ENCODE measurements at regions not wholly inside any gene's neighbourhood (a gene's known extent, or its start where the extent isn't known, plus 50 kb on each side); places are given as distances from the start of the nearest gene placed in this dataset.

GRCh38 chr9:71632776-71633175, 135.5 kb downstream of the CEMIP2 start:
- DNase-seq (ENCODE audit: low spot score), result no peak
- H3K36me3 Mint-ChIP-seq, result no peaks in the 10 kb centered on the region
- Histone ChIP-seq H3K4me2 (no peak overlapping the region), H2AFZ (replicated peaks) (no peak overlapping the region), H4K20me1 (ENCODE audit: low read depth) (no peaks in the 10 kb centered on the region), H3K4me1 (peaks cover 11% of the 10 kb centered on the region), H3K9me3 (ENCODE audit: low read depth) (no peaks in the 10 kb centered on the region), H3K4me3 (no peak overlapping the region), H3F3A (ENCODE audit: low read depth) (no peaks in the 10 kb centered on the region), H3K36me3 (no peaks in the 10 kb centered on the region), H3K9ac (no peak overlapping the region), H3K27me3 (no peaks in the 10 kb centered on the region), H3K27ac (no peak overlapping the region), H3K79me2 (ENCODE audit: low read depth) (no peaks in the 10 kb centered on the region)
- H3K27me3 Mint-ChIP-seq (ENCODE audit: insufficient read depth, low read depth), result no peaks in the 10 kb centered on the region
- TF ChIP-seq CTCF (IDR thresholded peaks at IDR 0.05), result no peak
- TF ChIP-seq EZH2phosphoT487 (IDR thresholded peaks at IDR 0.05), result no peak
- no peak for TF ChIP-seq EZH2 (IDR thresholded peaks at IDR 0.05)
- no peak overlapping the region for H3K4me3 Mint-ChIP-seq
- no peaks in the 10 kb centered on the region for H3K4me1 Mint-ChIP-seq
- H3K9me3 Mint-ChIP-seq, result no peaks in the 10 kb centered on the region
- H3K27ac Mint-ChIP-seq, result no peak overlapping the region

- no peak overlapping the region for H3K4me3 Mint-ChIP-seq
- H2AFZ ChIP-seq (replicated peaks), result peak overlapping the region; percentile 14
- no peak for TF ChIP-seq EZH2 (IDR thresholded peaks at IDR 0.05)
- TF ChIP-seq EZH2phosphoT487 (IDR thresholded peaks at IDR 0.05), result no peak
- no peak for TF ChIP-seq CTCF (IDR thresholded peaks at IDR 0.05)
Observed at GRCh38 chr9:71630377-71630995, 137.8 kb downstream of the CEMIP2 start.

GRCh38 chr9:71629578-71630215, 138.6 kb downstream of the CEMIP2 start:
- H3K4me1 Mint-ChIP-seq, result no peaks in the 10 kb centered on the region

More at GRCh38 chr9:71630377-71630995, 137.8 kb downstream of the CEMIP2 start:
- H3K9me3 ChIP-seq (ENCODE audit: low read depth), result no peaks in the 10 kb centered on the region
- no peaks in the 10 kb centered on the region for H3K27me3 ChIP-seq
- H3K4me1 ChIP-seq, result peaks cover 11% of the 10 kb centered on the region
- DNase-seq (ENCODE audit: low spot score), result no peak
- H3K4me1 Mint-ChIP-seq, result no peaks in the 10 kb centered on the region
- H3K4me2 ChIP-seq, result no peak overlapping the region
- H3K9ac ChIP-seq, result no peak overlapping the region
- H3K27ac ChIP-seq, result no peak overlapping the region
- H3F3A ChIP-seq (ENCODE audit: low read depth), result no peaks in the 10 kb centered on the region
- H3K4me3 ChIP-seq, result no peak overlapping the region
- H3K9me3 Mint-ChIP-seq, result no peaks in the 10 kb centered on the region
- H4K20me1 ChIP-seq (ENCODE audit: low read depth), result no peaks in the 10 kb centered on the region
- no peak overlapping the region for H3K27ac Mint-ChIP-seq
- H3K79me2 ChIP-seq (ENCODE audit: low read depth), result no peaks in the 10 kb centered on the region
- H3K36me3 ChIP-seq, result no peaks in the 10 kb centered on the region
- no peaks in the 10 kb centered on the region for H3K36me3 Mint-ChIP-seq
- H3K27me3 Mint-ChIP-seq (ENCODE audit: insufficient read depth, low read depth), result peaks cover 2% of the 10 kb centered on the region

More at GRCh38 chr9:71629578-71630215, 138.6 kb downstream of the CEMIP2 start:
- no peaks in the 10 kb centered on the region for H3K36me3 Mint-ChIP-seq
- TF ChIP-seq EZH2 (IDR thresholded peaks at IDR 0.05) (no peak), CTCF (IDR thresholded peaks at IDR 0.05) (no peak), EZH2phosphoT487 (IDR thresholded peaks at IDR 0.05) (no peak)
- Histone ChIP-seq H3K36me3 (no peaks in the 10 kb centered on the region), H3K27me3 (no peaks in the 10 kb centered on the region), H3K4me1 (peaks cover 11% of the 10 kb centered on the region), H4K20me1 (ENCODE audit: low read depth) (no peaks in the 10 kb centered on the region), H3K9ac (no peak overlapping the region), H3K27ac (no peak overlapping the region), H3K9me3 (ENCODE audit: low read depth) (no peaks in the 10 kb centered on the region), H3F3A (ENCODE audit: low read depth) (no peaks in the 10 kb centered on the region), H3K4me3 (no peak overlapping the region), H2AFZ (replicated peaks) (peak overlapping the region; percentile 63), H3K79me2 (ENCODE audit: low read depth) (no peaks in the 10 kb centered on the region), H3K4me2 (no peak overlapping the region)
- DNase-seq (ENCODE audit: low spot score), result no peak
- peaks cover 4% of the 10 kb centered on the region for H3K27me3 Mint-ChIP-seq (ENCODE audit: insufficient read depth, low read depth)
- no peak overlapping the region for H3K27ac Mint-ChIP-seq
- H3K4me3 Mint-ChIP-seq, result no peak overlapping the region
- peaks cover 3% of the 10 kb centered on the region for H3K9me3 Mint-ChIP-seq
